Neuron (in vitro differentiated cells): ENCODE measurements at regions not wholly inside any gene's neighbourhood (a gene's known extent, or its start where the extent isn't known, plus 50 kb on each side); places are given as distances from the start of the nearest gene placed in this dataset.

Experiments used
- H2AFZ ChIP-seq: one replicate; pipeline ENCODE4 v1.6.1; 2013; ENCODE audit warnings: low read depth, mild to moderate bottlenecking, inconsistent platforms, low read length, moderate library complexity
- H3K27me3 ChIP-seq: one replicate; pipeline ENCODE4 v1.6.1; 2013; ENCODE audit warnings: low read length; ENCODE audit not compliant: insufficient read depth
- H3K36me3 ChIP-seq: one replicate; pipeline ENCODE4 v1.6.1; 2013; ENCODE audit warnings: low read length; ENCODE audit not compliant: insufficient read depth
- H3K4me1 ChIP-seq: one replicate; pipeline ENCODE4 v1.6.1; 2013; ENCODE audit warnings: low read length; ENCODE audit not compliant: insufficient read depth
- H3K4me3 ChIP-seq: 2 replicates; pipeline ENCODE4 v1.5.1; 2013; ENCODE audit warnings: mild to moderate bottlenecking, low read length, moderate library complexity
- H3K9me3 ChIP-seq: one replicate; pipeline ENCODE4 v1.6.1; 2013; ENCODE audit warnings: low read length

DNA sequence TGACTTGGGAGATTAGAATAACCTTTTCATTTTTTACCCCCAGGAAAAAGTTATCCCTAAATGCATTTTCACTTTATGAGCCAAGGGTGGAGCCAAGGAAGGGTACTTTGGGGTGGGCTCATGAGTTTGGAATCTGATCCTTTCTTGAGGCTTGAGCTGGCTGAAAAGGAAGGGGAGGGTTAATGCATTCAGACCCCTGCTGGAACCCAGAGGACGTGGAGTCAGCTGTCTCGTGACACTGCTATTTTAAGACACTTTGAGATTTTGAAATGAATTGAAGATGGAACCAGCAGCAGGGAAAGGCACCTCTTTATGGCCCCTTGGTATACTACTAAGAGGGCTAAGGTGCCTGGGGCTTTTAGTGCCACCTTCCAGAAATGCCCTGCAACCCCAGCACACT is 90.4 kb downstream of the MARCHF4 start:
- H3K27me3 ChIP-seq, result no peaks in the 10 kb centered on the region
- H3K4me3 ChIP-seq, result no peak overlapping the region
- no peak overlapping the region for H2AFZ ChIP-seq
- H3K4me1 ChIP-seq, result peaks cover 13% of the 10 kb centered on the region
- no peaks in the 10 kb centered on the region for H3K36me3 ChIP-seq
- H3K9me3 ChIP-seq, result no peaks in the 10 kb centered on the region

DNA sequence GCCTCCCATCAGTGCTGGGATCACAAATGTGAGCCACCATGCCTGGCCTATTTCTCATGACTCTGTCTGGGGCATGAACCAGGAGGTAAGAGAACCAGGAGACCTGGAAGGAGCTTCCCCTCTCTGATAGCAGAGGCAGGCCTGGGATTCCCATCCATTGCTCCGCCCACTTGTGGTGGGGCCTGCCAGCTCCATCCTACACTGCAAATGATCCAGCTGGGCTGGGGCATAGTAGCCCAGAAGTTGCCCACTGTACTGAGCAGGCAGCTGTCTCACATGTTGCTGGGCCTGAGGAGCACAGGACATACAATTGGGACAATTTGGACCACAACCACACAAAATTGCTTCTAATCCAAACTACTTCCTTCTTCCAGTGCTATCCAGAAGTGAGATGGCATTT is 91.0 kb downstream of the MARCHF4 start:
- no peaks in the 10 kb centered on the region for H3K9me3 ChIP-seq
- no peaks in the 10 kb centered on the region for H3K36me3 ChIP-seq
- peaks cover 13% of the 10 kb centered on the region for H3K4me1 ChIP-seq
- no peak overlapping the region for H2AFZ ChIP-seq
- no peak overlapping the region for H3K4me3 ChIP-seq
- H3K27me3 ChIP-seq, result no peaks in the 10 kb centered on the region

DNA sequence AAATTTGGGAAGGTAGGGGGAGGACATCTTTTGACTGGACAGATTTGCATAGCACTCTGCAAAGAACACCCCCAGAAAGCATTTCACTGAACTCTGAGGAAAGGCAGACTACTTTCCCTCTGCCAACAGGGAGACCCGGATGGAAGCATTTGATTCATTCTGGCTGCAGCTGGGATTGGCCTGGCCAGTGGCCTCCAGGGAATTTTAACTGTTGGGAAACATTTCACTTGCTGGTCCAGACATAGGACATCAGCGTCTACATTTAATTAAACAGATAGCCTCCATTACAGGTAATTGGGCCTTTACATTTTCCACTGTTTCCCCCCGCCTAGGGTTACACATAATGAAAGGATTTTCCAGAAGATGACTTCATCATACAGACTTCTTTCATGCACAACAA is 92.8 kb downstream of the MARCHF4 start:
- Histone ChIP-seq H2AFZ (no peak overlapping the region), H3K4me3 (no peak overlapping the region), H3K4me1 (peaks cover 13% of the 10 kb centered on the region), H3K9me3 (no peaks in the 10 kb centered on the region), H3K27me3 (peaks cover 6% of the 10 kb centered on the region), H3K36me3 (no peaks in the 10 kb centered on the region)

DNA sequence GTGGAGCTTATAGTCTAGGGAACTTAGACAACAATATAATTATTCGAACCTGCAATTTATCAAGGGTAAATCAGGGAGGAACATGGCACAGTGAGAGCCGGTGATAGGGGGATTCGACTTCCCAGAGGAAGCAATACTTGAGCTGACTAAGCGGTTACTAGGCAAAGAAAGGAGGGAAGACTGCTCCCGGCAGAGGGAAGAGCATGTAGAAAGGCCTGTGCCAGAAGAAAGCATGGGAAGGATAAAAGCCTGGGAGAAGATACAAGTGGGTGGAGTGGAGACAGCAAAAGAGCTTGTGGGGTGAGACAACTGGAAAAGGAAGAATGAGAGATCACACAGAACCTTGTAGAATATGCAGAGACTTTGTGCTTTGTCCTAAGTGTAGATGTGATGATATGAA is 93.3 kb downstream of the MARCHF4 start:
- Histone ChIP-seq H3K4me3 (no peak overlapping the region), H3K36me3 (no peaks in the 10 kb centered on the region), H3K9me3 (no peaks in the 10 kb centered on the region), H3K27me3 (peaks cover 6% of the 10 kb centered on the region), H2AFZ (no peak overlapping the region), H3K4me1 (peaks cover 13% of the 10 kb centered on the region)

DNA sequence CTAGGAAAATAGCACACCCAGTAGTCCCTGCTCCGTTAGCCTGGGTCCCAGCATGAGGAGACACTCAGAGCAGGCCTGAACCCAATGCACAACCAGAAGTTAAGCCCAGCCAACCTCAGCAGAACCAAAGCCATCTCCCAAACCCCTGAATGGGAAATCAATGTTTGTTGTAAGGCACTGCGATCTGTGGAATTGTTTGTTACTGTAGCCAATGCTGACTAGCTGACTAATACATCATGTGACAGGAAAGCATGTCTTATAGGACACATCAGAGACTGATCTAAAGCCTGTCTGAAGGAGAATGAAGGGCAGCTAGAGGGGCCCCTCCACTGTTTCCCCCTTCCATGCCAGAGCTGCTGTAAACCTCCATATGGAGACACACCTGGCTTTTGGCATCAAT is 96.4 kb downstream of the MARCHF4 start:
- Histone ChIP-seq H3K4me1 (no peaks in the 10 kb centered on the region), H3K36me3 (no peaks in the 10 kb centered on the region), H3K27me3 (peaks cover 6% of the 10 kb centered on the region), H3K4me3 (no peak overlapping the region), H3K9me3 (no peaks in the 10 kb centered on the region), H2AFZ (no peak overlapping the region)

DNA sequence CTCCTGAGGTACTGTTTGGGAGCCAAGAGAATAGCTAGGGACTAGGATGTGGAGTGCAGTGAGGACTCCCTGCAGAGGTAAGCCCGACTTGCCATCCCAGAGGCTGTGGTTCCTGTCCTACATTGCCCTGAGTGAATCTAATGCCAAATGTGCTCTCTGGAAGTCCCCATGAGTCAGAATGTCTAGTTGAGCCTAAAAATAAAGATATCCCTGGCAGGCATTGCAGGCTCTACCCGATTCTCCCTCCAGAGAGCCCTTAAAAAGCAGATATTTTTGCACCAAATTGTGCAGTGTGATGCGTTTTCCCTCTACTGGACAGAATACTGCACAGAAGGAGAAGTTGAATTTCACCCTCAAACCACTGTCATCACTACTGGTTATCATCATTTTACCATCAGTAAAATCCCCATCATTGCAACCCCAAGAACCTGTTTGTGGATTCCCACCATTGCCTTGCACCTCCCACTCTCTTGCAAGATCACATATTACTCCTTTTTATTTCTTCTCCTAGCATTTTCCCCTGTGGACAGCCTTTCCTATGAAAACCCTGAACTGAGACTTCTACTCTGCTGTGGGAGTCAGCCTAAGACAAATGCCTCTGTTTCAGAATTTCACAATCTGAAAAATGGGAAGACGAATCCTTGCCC is 98.0 kb downstream of the MARCHF4 start:
- no peak overlapping the region for H3K4me3 ChIP-seq
- H3K27me3 ChIP-seq, result peaks cover 12% of the 10 kb centered on the region
- H2AFZ ChIP-seq, result no peak overlapping the region
- no peaks in the 10 kb centered on the region for H3K36me3 ChIP-seq
- no peaks in the 10 kb centered on the region for H3K9me3 ChIP-seq
- H3K4me1 ChIP-seq, result no peaks in the 10 kb centered on the region

DNA sequence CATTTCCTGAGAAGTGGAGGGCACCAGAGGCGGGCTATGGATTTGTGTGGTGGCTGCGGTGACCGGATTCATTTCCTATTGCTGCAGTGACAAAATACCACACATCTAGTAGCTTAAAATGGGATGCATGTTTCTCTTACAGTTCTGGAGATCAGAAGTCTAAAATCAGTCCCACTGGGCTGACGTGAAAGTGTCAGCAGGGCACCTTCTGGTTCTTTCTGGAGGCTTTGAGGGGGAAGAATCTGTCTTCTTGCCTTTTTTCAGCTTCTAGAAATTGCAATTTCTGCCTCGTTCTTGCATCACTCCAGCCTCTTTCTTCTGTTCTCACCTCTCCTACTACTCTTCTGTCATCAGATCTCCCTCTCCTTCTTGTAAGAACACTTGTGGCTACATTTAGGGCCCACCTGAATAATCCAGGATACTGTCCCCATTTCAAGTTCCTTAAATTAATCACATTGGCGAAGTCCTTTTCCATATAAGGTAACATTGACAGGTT is 111.2 kb downstream of the MARCHF4 start:
- H3K4me1 ChIP-seq, result no peaks in the 10 kb centered on the region
- H3K4me3 ChIP-seq, result no peak overlapping the region
- peaks cover 14% of the 10 kb centered on the region for H3K27me3 ChIP-seq
- H3K36me3 ChIP-seq, result no peaks in the 10 kb centered on the region
- H3K9me3 ChIP-seq, result no peaks in the 10 kb centered on the region
- H2AFZ ChIP-seq, result no peak overlapping the region

DNA sequence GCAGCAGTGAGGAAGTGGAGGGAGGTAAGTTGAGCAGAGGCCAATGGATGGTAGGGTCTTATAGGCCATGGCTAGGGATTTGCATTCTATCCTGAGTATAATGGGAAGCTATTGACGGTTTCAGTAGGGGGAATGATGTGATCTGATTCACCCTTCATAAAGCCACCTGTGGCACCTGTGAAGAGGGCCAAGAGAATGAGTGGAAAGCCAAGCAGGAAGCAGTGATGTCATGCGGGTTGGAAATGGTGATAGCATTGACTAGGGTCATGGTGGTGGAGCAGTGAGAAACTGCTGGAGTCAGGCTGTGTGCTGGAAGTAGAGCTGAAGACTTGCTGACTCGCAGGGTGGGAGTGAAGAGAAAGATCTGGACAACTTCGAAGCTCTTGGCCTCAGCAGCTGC is 111.7 kb downstream of the MARCHF4 start:
- Histone ChIP-seq H3K9me3 (no peaks in the 10 kb centered on the region), H2AFZ (no peak overlapping the region), H3K27me3 (peaks cover 14% of the 10 kb centered on the region), H3K4me3 (no peak overlapping the region), H3K36me3 (no peaks in the 10 kb centered on the region), H3K4me1 (no peaks in the 10 kb centered on the region)

DNA sequence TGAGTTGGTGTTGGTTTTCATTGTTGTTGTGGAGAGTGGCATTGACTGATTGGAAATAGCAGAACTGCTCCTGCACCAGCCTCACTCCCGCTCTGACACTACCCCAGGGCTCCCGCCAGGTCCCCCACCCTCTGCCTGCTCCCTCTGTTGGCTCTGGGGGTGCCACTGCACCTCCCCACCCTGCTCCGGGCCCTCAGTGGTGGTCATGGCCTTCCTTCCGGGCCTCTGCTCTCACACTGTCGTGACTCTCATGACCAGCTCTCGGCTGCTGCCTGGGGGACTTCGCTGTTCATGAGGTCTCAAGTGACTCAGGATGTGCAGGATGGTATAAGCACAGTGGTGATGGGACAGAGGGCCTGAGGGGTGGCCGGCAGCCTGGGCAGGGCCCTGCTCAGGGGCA is 113.2 kb downstream of the MARCHF4 start:
- Histone ChIP-seq H3K36me3 (no peaks in the 10 kb centered on the region), H3K4me3 (no peak overlapping the region), H3K9me3 (no peaks in the 10 kb centered on the region), H3K27me3 (peaks cover 11% of the 10 kb centered on the region), H2AFZ (no peak overlapping the region), H3K4me1 (no peaks in the 10 kb centered on the region)

DNA sequence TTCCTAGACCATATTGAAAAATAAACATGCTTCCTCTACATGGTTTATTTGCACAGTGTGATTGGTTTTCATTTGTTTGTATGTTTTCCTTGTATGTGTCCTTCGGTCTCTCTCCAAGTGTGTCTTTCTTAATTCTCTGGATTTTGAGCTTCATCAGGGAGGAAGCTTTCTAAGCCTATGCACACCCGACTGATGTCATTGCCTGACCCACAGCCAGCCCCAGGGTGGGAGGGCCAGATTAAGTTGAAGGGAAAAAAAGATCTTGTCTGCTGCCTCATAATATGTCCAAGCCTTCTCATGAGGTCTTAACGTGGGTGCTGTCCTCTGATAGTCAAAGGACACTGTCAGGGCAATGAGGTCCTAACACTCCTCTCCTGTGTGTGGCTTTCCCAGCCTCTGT is 115.2 kb downstream of the MARCHF4 start:
- H3K9me3 ChIP-seq, result no peaks in the 10 kb centered on the region
- no peaks in the 10 kb centered on the region for H3K36me3 ChIP-seq
- H2AFZ ChIP-seq, result no peak overlapping the region
- H3K4me3 ChIP-seq, result no peak overlapping the region
- H3K4me1 ChIP-seq, result no peaks in the 10 kb centered on the region
- peaks cover 9% of the 10 kb centered on the region for H3K27me3 ChIP-seq
